Keratinocyte (primary cell): ENCODE measurements at regions not wholly inside any gene's neighbourhood (a gene's known extent, or its start where the extent isn't known, plus 50 kb on each side); places are given as distances from the start of the nearest gene placed in this dataset.

Source experiments
- DNase-seq: peaks from one replicate; pipeline ENCODE4 v3.0.0-alpha.2; 2011; ENCODE audit warnings: low read depth, missing footprints, low spot score
- FAIRE-seq: peaks from 2 replicates; lab custom pipeline; 2011; peaks lifted over from hg19 to GRCh38; lab: Jason Lieb, UNC
- H2AFZ ChIP-seq: 2 replicates; pipeline ENCODE4 v1.6.0; 2012; ENCODE audit warnings: low read length, control low read depth, inconsistent platforms; ENCODE audit not compliant: control insufficient read depth
- H3K27ac ChIP-seq: 2 replicates; pipeline ENCODE4 v1.5.1; 2011; ENCODE audit warnings: low read length; ENCODE audit not compliant: control insufficient read depth, insufficient read depth
- H3K27me3 ChIP-seq: 3 replicates; pipeline ENCODE4 v1.6.0; 2011; ENCODE audit warnings: low read length; ENCODE audit not compliant: control insufficient read depth, insufficient read depth; ENCODE audit errors: extremely low read depth
- H3K36me3 ChIP-seq, 2 experiments: 2 replicates in 1 of 2; 3 replicates in 1 of 2; pipeline ENCODE4 v1.5.1; 2011; ENCODE audit warnings: low read length in 2 of 2, mild to moderate bottlenecking in 1 of 2; ENCODE audit not compliant: control insufficient read depth in 2 of 2, insufficient read depth in 2 of 2; ENCODE audit errors: extremely low read depth in 1 of 2
- H3K4me1 ChIP-seq: 3 replicates; pipeline ENCODE4 v1.5.1; 2011; ENCODE audit warnings: low read length; ENCODE audit not compliant: control insufficient read depth, insufficient read depth; ENCODE audit errors: extremely low read depth
- H3K4me2 ChIP-seq: 3 replicates; pipeline ENCODE4 v1.6.0; 2011; ENCODE audit warnings: low read depth, low read length; ENCODE audit not compliant: control insufficient read depth, insufficient read depth; ENCODE audit errors: extremely low read depth
- H3K4me3 ChIP-seq, 3 experiments: fragments of 200-600 bp in 1 of 3; sonication (generic) in 1 of 3; 2 replicates in 2 of 3; 3 replicates in 1 of 3; pipeline ENCODE4 v1.5.1; 2011 to 2016; ENCODE audit warnings: low read length in 3 of 3, mild to moderate bottlenecking in 3 of 3, control low read depth in 2 of 3, inconsistent platforms in 1 of 3, low read depth in 1 of 3, mixed read lengths in 1 of 3, mixed run types in 1 of 3, moderate library complexity in 1 of 3; ENCODE audit not compliant: control insufficient read depth in 2 of 3, insufficient read depth in 2 of 3; ENCODE audit errors: extremely low read depth in 1 of 3
- H3K79me2 ChIP-seq: 2 replicates; pipeline ENCODE4 v1.6.0; 2012; ENCODE audit warnings: low read length; ENCODE audit not compliant: control insufficient read depth, insufficient read depth
- H3K9ac ChIP-seq: 3 replicates; pipeline ENCODE4 v1.6.0; 2011; ENCODE audit warnings: low read length; ENCODE audit not compliant: control insufficient read depth, insufficient read depth; ENCODE audit errors: extremely low read depth
- H3K9me1 ChIP-seq: 3 replicates; pipeline ENCODE4 v1.6.0; 2011; ENCODE audit warnings: low read length; ENCODE audit not compliant: control insufficient read depth, insufficient read depth; ENCODE audit errors: extremely low read depth
- H3K9me3 ChIP-seq: 2 replicates; pipeline ENCODE4 v1.5.1; 2012; ENCODE audit warnings: low read depth, low read length; ENCODE audit not compliant: control insufficient read depth
- H4K20me1 ChIP-seq: 3 replicates; pipeline ENCODE4 v1.6.0; 2011; ENCODE audit warnings: low read length; ENCODE audit not compliant: control insufficient read depth, insufficient read depth; ENCODE audit errors: extremely low read depth
- CTCF ChIP-seq, 3 experiments: IDR thresholded peaks in 1 of 3; conservative IDR thresholded peaks in 1 of 3; optimal IDR thresholded peaks in 1 of 3; 2 replicates in 2 of 3; 3 replicates in 1 of 3; pipeline versions ENCODE3 to v1.5.1; 2011; ENCODE audit warnings: low read length in 3 of 3, mild to moderate bottlenecking in 3 of 3, moderate library complexity in 2 of 3, control low read depth in 1 of 3, inconsistent platforms in 1 of 3; ENCODE audit not compliant: insufficient read depth in 2 of 3; ENCODE audit errors: extremely low read depth in 1 of 3
- EZH2 ChIP-seq: IDR thresholded peaks from one replicate; pipeline ENCODE4 v1.6.1; 2012; ENCODE audit warnings: inconsistent platforms, mild to moderate bottlenecking, low read length, moderate library complexity
- dilution Hi-C: fragments of 300-500 bp; cut with MboI; formaldehyde crosslinking; loops from one replicate; pipeline ENCODE4 v1.7.0; 2020; ENCODE audit warnings: low sequenced_read_pairs; ENCODE audit not compliant: extremely low pct_ligation_motif_present

- FAIRE-seq, result no peak
Measured at GRCh38 chr1:81296601-81297000, 504.1 kb upstream of the ADGRL2 start.

GRCh38 chr1:81290326-81290725 lies 510.4 kb upstream of the ADGRL2 start:
- TF ChIP-seq EZH2, result no peak
- no peak for TF ChIP-seq CTCF (optimal IDR thresholded peaks at IDR 0.05 in 1 of 3, IDR thresholded peaks at IDR 0.05 in 1 of 3, conservative IDR thresholded peaks at IDR 0.05 in 1 of 3; ENCODE audit: extremely low read depth in 1 of 3, insufficient read depth in 2 of 3, low read length in 3 of 3)
- H3K4me3 ChIP-seq, result no peak overlapping the region
- H2AFZ ChIP-seq, result no peak overlapping the region
- H3K27ac ChIP-seq, result no peak overlapping the region
- FAIRE-seq (no peak), DNase-seq (no peak)
- no peaks in the 10 kb centered on the region for H3K9me3 ChIP-seq
- no peaks in the 10 kb centered on the region for H3K36me3 ChIP-seq
- no peak overlapping the region for H3K9ac ChIP-seq
- H3K4me1 ChIP-seq, result no peaks in the 10 kb centered on the region
- no peaks in the 10 kb centered on the region for H4K20me1 ChIP-seq
- dilution Hi-C loops, result no loop called here
- H3K27me3 ChIP-seq, result no peaks in the 10 kb centered on the region
- H3K4me2 ChIP-seq, result no peak overlapping the region
- H3K79me2 ChIP-seq, result no peaks in the 10 kb centered on the region
- no peaks in the 10 kb centered on the region for H3K9me1 ChIP-seq

More at GRCh38 chr1:81296601-81297000, 504.1 kb upstream of the ADGRL2 start:
- Histone ChIP-seq H3K79me2 (no peaks in the 10 kb centered on the region), H3K4me2 (no peak overlapping the region), H3K27me3 (no peaks in the 10 kb centered on the region), H3K9me1 (no peaks in the 10 kb centered on the region), H3K9ac (no peak overlapping the region), H4K20me1 (no peaks in the 10 kb centered on the region), H3K4me1 (no peaks in the 10 kb centered on the region), H3K36me3 (no peaks in the 10 kb centered on the region), H3K4me3 (no peak overlapping the region), H3K27ac (no peak overlapping the region), H2AFZ (no peak overlapping the region), H3K9me3 (no peaks in the 10 kb centered on the region)
- no peak for DNase-seq
- no peak for TF ChIP-seq EZH2
- dilution Hi-C loops, result no loop called here

GRCh38 chr1:81288689-81289088 lies 512.0 kb upstream of the ADGRL2 start:
- Histone ChIP-seq H3K9ac (no peak overlapping the region), H4K20me1 (no peaks in the 10 kb centered on the region)
- dilution Hi-C loops, result no loop called here

More at GRCh38 chr1:81288689-81289088, 512.0 kb upstream of the ADGRL2 start:
- no peaks in the 10 kb centered on the region for H3K27me3 ChIP-seq
- DNase-seq, result no peak
- H3K4me3 ChIP-seq, result no peak overlapping the region
- no peaks in the 10 kb centered on the region for H3K79me2 ChIP-seq
- FAIRE-seq, result no peak
- no peaks in the 10 kb centered on the region for H3K36me3 ChIP-seq
- no peak overlapping the region for H3K4me2 ChIP-seq
- no peaks in the 10 kb centered on the region for H3K9me1 ChIP-seq
- H3K27ac ChIP-seq, result no peak overlapping the region
- TF ChIP-seq CTCF (optimal IDR thresholded peaks at IDR 0.05 in 1 of 3, IDR thresholded peaks at IDR 0.05 in 1 of 3, conservative IDR thresholded peaks at IDR 0.05 in 1 of 3; ENCODE audit: extremely low read depth in 1 of 3, insufficient read depth in 2 of 3, low read length in 3 of 3) (no peak), EZH2 (no peak)
- no peaks in the 10 kb centered on the region for H3K4me1 ChIP-seq
- no peak overlapping the region for H2AFZ ChIP-seq
- H3K9me3 ChIP-seq, result no peaks in the 10 kb centered on the region
